HG02840 (cell line): ENCODE measurements at regions not wholly inside any gene's neighbourhood (a gene's known extent, or its start where the extent isn't known, plus 50 kb on each side); places are given as distances from the start of the nearest gene placed in this dataset.
"Not testable (repeated sequence)": the region's sequence is repeated elsewhere in the genome, so short reads cannot be mapped to it uniquely, and the experiment has no call there.

Experiments
- ATAC-seq: cut with Tn5 transposase; IDR thresholded peaks from one replicate; pipeline ENCODE4 v1.9.1; 2021; ENCODE audit warnings: mild to moderate bottlenecking, moderate library complexity, moderate number of reproducible peaks; ENCODE audit not compliant: unreplicated experiment, low FRiP score

- ATAC-seq, result no peak
Measured at GRCh38 chr17:77083531-77083930, 57.2 kb upstream of the SEC14L1 start.

DNA sequence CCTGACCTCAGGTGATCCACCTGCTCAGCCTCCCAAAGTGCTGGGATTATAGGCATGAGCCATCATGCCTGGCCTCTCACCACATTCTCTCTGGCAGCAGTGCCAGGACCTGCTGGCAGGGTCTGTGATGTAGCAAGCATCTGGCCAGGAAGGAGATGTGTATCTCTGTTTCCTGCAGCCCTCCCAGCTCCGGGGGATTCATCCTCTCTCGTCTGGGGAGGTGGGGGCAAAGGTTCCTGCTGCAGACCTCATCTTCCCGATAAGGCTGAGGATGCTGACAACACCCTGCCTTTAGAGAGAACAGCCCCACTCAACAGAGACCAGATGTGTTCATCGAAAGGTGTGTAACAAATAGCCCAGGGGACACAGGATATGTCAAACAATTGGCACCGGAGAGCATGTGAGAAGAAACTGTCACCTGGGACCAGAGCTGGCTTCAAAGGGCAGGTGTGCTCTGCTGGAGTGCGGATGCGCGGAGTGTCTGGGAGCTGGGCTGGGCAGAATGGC lies 54.8 kb upstream of the SEC14L1 start:
- ATAC-seq, result no peak

- no peak for ATAC-seq
Measured at GRCh38 chr17:77086433-77087010, 54.2 kb upstream of the SEC14L1 start.

DNA sequence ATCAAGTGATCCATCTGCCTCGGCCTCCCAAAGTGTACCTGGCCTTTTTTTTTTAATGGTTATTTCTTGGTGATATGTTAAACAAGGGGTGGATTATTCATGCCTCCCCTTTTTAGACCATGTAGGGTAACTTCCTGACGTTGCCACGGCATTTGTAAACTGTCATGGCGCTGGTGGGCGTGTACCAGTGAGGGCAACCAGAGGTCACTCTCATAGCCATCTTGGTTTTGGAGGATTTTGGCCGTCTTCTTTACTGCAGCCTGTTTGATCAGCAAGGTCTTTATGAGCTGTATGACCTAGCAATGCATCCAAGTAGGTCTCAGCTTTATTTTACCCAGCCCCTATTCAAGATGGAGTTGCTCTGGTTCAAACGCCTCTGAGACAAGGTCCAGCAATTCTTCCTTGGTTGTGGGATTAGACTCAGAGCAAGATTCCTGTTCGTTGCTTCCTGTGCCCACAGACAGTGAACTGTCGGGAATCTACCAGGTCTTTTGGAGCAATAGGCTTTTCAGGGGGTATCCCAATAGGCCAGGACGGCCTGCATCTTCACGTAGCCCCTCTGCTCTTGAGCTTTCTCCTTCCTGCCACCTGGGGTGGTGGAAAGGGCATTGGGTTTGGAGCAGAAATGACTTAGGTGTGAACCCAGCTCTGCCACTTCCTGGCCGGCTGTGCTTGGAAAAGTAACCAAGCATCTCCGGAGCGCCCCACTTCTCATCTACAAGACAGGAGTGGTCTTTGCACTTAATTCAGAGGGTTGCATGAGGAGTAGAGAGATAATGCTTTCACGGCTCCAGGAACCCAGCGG lies 52.9 kb upstream of the SEC14L1 start:
- ATAC-seq, result no peak

DNA sequence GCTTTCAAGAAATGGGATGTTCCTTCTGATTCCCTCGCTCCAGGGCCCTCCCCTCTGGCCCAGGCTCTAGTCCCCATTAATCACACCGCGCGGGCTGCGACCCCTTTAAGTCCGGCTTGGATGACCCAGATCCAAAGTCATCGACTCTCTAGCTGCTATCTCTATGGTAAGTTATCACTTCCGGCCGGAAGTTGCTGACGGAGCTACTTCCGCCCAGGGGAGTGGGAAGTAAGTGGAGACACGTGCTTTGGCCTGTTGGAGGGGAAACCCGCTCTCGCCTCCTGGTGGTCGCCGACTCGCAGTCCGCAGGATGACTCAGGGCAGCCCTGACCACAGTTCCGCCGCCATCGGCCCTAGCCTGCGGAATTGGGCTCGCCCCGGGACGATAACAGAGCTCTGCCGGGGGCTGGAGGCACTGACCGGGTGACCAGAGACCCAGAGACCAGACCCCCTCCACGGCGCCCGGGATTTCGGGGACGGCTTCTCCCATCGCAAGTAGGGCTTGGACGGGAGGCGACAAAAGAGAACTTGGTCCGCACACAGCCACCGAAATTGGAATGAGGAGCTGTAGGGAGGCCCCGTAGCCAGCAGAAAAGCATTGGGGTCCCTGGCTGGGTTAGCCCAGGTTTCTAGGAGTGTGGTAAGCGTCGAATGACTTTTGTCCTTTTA lies 52.2 kb upstream of the SEC14L1 start:
- ATAC-seq, result peak; percentile 91

GRCh38 chr17:77089124-77089490 lies 51.7 kb upstream of the SEC14L1 start:
- no peak for ATAC-seq

GRCh38 chr17:77089949-77090348 lies 50.8 kb upstream of the SEC14L1 start:
- ATAC-seq, result not testable (repeated sequence)

DNA sequence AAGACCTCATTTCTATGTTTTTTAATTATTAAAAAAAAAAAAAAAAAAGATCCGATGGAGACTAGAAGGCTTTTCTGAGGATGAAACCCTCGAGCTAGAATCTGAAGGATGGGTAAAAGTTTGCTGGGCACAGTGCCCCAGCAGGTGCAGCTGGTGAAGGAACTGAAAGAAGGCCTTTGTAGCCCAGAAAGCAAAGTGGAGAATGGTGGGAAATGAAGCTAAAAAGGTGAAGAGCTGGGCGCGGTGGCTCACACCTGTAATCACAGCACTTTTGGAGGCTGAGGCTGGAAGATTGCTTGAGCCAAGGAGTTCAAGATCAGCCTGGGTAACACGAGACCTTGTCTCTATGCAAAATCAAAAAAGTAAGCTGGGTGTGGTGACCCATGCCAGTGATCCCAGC lies 50.3 kb upstream of the SEC14L1 start:
- ATAC-seq, result no peak
